NCI-H146 treated with DMSO at 0.1 percent for 48 hours (cell line): ENCODE measurements at regions not wholly inside any gene's neighbourhood (a gene's known extent, or its start where the extent isn't known, plus 50 kb on each side); places are given as distances from the start of the nearest gene placed in this dataset.

ENCODE experiments used
- DNase-seq: peaks from one replicate; lab custom pipeline; 2025; ENCODE audit not compliant: unreplicated experiment; lab: John Stamatoyannopoulos, UW

- DNase-seq = no peak
Measured at GRCh38 chr16:51556694-51557340, 405.7 kb upstream of the SALL1 start.

DNA sequence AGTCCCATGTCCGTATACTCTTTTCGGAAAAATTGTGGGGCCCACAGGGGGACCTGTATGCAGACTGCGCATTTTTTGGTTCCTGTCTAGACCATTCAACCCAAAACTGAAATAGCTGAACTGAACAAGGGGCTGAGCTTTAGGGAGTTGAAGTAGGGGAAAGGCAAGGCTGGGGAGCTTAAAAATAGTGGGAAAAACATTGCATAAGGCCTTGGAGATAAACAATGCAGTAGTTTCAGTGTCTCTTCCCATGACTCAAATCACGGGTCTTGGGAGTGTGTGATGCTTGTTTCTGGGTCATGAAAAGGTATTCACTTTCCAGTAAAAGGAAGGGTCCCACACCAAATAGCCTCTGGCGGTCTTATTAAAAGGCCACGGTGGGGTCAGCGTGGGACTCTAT, 402.8 kb upstream of the SALL1 start:
- DNase-seq = no peak

DNA sequence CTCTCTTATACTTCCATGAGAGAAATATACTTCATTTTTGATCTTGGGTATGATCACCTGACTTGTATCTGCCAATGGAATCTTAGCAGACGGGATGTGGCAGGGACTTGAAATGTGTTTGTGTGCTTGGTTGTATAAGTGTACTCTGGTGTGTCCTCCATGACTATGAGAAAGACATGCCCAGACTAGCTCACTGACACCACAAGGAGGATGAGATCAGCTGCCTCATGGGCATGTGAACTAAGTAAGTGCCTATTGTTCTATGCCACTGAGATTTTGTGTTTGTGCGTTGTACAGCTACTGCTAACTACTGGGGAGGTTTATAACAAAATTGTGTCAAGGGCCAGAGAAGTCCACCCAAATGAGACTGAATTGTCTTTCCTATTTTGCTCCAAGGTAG, 402.2 kb upstream of the SALL1 start:
- no peak for DNase-seq

GRCh38 chr16:51550800-51551347, 399.8 kb upstream of the SALL1 start:
- no peak for DNase-seq

DNA sequence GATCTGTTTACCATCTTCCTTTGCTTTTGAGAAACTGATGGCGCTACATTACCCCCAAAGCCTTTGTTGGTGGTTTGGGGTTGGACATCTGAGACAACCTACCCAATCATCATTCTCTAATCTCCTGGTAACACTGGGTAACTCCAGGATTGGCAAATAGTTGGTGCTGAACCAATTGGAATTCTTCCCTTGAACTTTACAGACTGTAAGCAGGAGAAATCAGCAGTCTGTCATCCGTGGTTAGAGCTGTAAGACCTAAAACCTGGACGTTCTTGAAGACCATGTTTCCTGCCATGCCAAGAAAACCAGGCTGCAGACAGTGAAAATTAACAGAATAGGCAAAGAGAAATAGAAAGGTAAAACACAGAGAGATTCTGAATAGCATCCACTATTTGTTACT, 398.8 kb upstream of the SALL1 start:
- no peak for DNase-seq

DNA sequence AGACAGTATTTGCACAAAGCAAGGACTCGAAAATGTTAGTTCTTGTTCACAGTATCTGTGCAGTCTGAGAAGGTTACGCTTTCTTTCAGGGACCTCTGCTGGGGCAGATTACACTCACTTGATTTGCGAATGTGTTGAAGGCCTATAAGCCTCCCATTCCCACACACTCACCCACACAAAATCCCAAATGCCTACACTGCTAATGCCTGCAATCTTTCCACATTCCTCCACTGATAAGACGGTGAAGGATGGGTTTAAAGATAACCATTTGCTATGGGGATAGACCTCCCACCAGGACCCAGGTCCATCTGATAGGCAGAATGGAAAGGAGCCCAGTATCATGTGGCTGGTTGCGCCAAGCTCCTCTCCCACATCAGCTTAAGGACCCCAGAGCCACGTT, 394.9 kb upstream of the SALL1 start:
- DNase-seq = no peak

DNA sequence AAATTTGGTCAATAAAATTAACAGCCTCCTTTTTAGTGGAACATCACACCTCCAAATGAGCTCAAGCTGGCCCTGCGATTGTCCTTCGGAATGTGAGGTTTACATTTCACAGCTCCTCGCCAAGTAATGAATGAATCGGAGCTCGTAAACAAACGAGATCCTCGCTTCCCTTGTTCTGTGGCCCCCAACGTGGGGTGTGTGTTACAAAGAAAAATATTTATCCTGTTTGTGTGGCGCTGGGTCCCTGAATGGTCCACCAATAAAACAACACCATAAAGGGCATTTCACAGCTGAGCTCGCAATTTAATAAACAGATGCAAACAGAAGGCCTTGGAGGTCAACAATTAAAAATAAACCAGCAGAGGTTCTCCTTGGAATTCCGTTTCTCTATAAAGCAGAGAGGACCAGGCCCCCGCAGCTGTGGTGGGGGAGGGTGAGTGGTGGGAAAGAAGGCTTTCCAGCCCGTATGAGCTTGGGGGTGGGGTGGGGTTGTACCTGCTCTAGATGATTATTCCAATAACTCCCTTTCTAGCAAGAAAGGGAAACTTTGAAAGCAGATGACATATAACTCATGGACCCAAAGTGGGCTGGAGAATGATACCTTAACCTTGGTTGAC, 393.9 kb upstream of the SALL1 start:
- DNase-seq = no peak

- DNase-seq = no peak
Measured at GRCh38 chr16:51543971-51544370, 392.9 kb upstream of the SALL1 start.

DNA sequence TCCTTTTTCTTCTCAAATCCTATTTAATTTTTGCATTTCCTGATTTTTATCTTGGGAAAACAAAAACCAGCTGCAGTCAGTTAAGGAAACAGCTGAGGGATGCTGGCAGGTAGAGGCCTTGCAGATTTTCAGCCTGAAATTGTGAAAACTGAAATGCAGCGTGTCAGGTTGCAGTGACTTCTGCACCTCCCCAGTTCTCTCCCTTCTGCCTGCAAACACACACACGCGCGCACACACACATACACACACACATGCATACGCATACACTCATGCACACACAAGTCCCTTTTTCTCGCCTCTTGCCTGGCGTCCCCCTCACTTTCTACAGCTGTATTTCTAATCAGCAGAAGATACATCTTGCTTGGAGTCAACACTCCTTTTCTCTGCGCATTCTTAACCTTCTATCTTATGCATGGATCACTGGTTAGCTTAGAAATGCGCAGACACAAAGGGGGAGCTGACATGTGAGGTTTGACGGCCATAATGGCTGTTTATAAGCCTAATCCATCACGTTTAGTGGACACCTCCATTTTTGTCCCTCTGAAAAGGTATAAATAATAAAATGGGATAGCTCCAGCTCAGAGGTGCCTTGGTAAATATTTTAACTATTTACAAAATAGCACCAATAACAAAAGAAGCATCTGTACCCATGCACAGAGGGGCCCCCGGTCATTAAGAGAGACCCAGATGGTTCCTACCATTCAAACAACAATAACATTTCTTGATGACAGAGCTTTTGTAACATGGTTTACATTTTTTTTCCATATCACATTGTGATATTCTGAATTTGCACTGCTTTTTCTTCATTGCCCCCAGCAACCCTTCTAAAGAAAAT, 392.1 kb upstream of the SALL1 start:
- no peak for DNase-seq

DNA sequence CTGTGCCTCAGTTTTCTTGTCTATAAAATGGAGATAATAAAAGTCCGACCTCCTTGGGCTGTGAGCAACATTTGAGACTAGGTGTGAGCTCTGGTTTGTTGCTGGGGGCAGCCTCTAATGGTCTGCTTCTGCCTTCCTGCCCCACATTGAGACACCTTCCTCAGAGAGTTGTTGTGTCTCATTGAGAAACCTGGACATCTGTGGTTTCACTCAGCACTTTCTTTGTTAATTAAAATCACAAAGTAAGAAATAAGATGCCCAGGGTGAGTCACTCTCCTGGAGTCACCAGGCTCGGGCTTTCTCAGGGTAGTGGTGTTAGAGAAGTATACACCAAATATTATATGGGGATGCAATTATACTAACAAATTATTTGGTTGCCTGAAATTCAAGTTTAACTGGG, 389.2 kb upstream of the SALL1 start:
- DNase-seq = no peak

DNA sequence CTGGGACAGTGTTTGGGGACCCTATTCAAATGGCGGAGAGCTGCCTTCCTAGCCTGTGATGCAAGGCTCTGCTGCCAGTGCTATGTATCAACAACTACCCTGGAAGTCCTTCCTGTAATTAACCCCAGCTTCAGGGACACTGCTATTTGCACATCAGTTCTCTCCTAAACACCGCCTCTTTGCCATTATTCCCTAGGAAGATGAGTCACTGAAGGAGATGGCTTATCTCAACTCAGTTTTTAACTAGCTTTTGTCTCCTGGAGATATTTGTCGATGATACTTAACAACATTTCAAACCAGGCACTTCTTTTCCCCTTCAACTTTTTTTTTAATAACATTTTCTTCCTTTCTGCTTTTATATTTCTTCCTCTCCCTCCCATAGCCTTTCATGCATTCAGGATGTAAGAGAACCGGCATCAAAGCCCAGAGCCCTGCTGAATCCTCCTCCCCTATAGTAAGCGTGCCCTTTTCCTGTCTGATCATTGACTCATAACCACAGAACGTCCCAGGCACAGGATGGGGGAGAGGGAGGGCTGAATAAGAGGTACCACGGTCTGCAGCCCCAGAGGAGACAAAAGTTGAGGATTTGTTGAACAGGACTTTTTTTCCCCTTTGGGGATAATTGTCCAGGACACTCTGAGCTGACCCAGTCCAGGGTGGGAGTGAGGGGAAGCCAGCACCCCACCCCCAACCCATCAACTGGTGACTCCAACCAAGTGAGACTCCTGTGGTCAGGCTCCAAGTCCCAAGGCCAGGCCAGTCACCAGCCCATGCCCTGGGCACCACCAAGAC, 387.8 kb upstream of the SALL1 start:
- no peak for DNase-seq

DNA sequence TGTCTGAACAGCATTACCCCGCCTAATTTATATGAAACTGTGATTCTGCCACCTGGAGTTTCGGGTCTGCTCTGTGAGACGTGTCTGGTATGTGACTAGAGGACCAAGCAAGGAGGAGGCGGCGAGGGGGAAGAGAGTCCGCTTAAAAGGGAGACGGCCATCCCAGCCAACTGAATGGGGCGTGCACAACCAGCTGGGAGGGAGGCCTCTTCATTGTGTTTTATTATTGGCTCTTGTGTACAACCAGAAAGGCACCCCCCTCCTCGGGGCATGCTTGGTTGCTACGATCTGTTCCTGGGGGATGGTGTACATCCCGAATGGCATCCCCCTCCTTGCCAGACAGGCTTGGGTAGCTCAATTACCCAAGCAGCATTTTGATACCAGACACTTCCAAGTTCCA, 384.5 kb upstream of the SALL1 start:
- no peak for DNase-seq

DNA sequence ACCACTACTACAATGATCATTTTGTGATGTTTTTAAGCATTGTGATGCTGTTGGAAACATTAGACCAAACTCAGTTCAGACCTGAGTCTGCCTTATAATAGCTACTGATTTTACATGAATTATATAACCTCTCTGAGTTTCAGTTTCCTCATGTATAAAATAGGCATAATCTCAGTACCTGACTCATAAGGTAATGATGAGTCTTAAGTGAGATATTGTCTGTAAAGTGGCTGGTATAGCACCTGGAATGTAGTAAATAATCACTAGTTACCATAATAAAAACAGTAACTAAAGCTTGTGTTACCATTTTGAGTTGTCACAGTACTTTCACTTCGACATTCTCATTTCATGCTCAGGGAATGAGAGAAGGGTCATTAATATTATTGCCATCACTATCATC, 381.5 kb upstream of the SALL1 start:
- no peak for DNase-seq

DNA sequence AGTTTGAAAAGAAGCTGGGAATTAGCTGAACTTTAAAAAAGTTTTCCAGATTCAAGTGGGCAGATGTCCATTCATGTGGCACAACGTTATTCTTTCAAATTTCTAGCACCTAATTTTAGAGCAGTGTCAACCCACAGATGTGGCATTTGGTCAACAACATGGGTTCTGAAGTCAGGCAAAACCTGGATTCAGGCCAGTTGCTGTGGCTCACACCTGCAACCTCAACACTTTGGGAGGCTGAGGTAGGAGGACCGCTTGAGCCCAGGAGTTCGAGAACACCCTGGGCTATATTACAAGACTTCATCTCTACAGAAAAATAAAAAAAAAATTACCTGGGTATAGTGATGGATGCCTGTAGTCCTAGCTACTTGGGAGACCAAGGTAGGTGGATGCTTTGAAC, 380.2 kb upstream of the SALL1 start:
- DNase-seq = no peak

DNA sequence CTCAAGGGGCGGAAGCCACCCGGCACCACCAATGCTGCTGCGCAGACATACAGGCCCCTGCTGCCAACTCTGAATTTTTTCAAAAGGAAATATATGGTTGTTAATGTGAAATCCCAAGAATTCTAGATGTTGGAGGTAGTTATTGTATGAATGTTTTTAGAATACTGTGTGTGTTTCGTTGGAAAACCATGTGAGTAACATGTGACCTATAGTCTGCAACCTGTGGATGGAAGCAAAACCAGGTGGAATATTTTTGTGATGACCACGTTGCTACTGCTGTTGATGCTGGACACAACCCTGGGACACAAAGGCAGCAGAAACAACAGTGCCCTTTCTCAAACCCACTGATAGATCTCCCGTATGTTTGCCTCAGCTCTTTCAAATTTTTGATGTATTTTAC, 376.3 kb upstream of the SALL1 start:
- no peak for DNase-seq

DNA sequence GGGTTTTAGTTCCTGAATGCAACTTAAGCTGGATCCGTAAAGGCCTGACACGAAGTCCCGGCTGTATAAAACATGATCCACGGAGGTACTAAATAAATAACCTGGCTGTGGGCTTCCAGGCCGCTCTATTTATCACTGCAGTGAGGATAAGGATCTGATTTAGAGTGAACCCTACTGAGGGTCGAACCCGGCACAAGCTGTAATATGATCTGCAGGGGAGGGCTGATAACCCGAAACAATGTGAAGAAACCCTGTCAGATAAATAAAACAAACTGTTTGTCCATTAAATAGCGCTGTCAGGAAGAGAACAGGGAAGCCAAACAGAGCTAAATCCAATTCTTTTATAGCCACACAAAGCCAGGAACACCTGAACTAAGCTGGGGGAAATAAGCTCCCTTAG, 375.6 kb upstream of the SALL1 start:
- DNase-seq = no peak

GRCh38 chr16:51524555-51525373, 373.7 kb upstream of the SALL1 start:
- no peak for DNase-seq

DNA sequence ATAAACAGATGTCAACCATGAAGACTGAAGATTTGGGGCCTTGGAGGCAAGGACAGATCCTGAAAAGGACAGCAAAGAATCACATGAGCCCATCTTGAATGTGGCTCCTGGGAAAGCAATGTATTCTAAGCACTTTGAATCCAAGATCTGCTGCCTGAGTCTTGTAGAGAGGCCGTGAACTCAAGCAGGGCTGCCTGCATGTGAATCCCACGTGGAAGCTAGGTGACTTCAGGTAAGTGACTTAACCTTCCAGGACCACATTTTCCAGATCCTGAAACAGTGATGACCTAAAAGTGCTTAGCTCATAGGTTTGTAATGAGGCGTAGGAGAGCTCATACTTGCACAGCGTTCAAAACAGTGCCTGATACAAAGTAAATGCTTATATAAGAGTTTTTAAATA, 373.0 kb upstream of the SALL1 start:
- DNase-seq = no peak

- no peak for DNase-seq
Measured at GRCh38 chr16:51523400-51523799, 372.3 kb upstream of the SALL1 start.

DNA sequence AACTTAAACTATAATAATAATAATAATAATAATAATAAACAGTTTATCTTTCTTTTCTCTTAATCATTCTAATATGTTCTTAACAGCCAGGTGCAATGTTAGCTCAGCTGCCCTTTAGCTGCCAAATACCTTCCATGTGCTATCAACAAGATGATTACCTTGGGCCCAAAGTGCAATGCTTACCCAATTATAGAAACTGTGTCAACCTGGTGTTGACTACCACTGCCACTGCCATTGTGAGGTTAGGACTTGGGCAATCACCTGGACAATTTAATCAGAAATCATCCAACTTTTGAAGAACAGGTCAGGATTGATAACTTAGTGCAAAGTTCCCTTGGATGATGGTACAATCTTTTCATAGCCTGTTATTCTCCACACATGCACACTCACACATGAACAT, 371.8 kb upstream of the SALL1 start:
- DNase-seq = no peak
